H1 (cell line): ENCODE measurements at regions not wholly inside any gene's neighbourhood (a gene's known extent, or its start where the extent isn't known, plus 50 kb on each side); places are given as distances from the start of the nearest gene placed in this dataset.

ENCODE experiments used
- CTCF ChIA-PET: fragments of 300-600 bp; sonication (Branson Sonifier 250); formaldehyde crosslinking; loops from one replicate; lab custom pipeline; 2021; ENCODE audit not compliant: partially characterized antibody; lab: Charles Lee
- POLR2A ChIA-PET: fragments of 300-600 bp; sonication (Branson Sonifier 250); formaldehyde crosslinking; loops from one replicate; lab custom pipeline; 2021; ENCODE audit warnings: inconsistent platforms; ENCODE audit not compliant: partially characterized antibody; lab: Charles Lee
- DNase-seq, 2 experiments: peaks; one replicate each; pipeline versions ENCODE4 v3.0.0 to v3.0.0-alpha.2; 2010 to 2022; ENCODE audit warnings: low spot score in 2 of 2, low read depth in 1 of 2, mixed read lengths in 1 of 2
- FAIRE-seq: peaks from 2 replicates; lab custom pipeline; 2011; peaks lifted over from hg19 to GRCh38; lab: Jason Lieb, UNC
- H2AFZ ChIP-seq: 2 replicates; pipeline ENCODE4 v1.8.1; 2012; ENCODE audit warnings: low read length, inconsistent platforms
- H2AK5ac ChIP-seq: 2 replicates; pipeline ENCODE4 v1.6.1; 2013; ENCODE audit warnings: low read depth, low read length
- H2BK120ac ChIP-seq: replicated peaks from 2 replicates; pipeline ENCODE3; 2013; ENCODE audit warnings: low read depth, low read length, inconsistent platforms
- H2BK12ac ChIP-seq: 2 replicates; pipeline ENCODE4 v1.6.1; 2013; ENCODE audit warnings: low read depth, low read length
- H2BK15ac ChIP-seq: 2 replicates; pipeline ENCODE4 v1.6.1; 2013; ENCODE audit warnings: low read length
- H2BK20ac ChIP-seq: 2 replicates; pipeline ENCODE4 v1.6.1; 2013; ENCODE audit warnings: low read length
- H2BK5ac ChIP-seq: 2 replicates; pipeline ENCODE4 v1.6.1; 2013; ENCODE audit warnings: low read depth, low read length
- H3K14ac ChIP-seq: 2 replicates; pipeline ENCODE4 v1.6.1; 2013; ENCODE audit warnings: inconsistent platforms; ENCODE audit not compliant: insufficient read length
- H3K18ac ChIP-seq: 2 replicates; pipeline ENCODE4 v1.6.1; 2013; ENCODE audit warnings: low read length; ENCODE audit errors: extremely low read depth
- H3K23ac ChIP-seq: 2 replicates; pipeline ENCODE4 v1.6.1; 2013; ENCODE audit warnings: inconsistent platforms; ENCODE audit not compliant: insufficient read length
- H3K23me2 ChIP-seq: 2 replicates; pipeline ENCODE4 v1.6.1; 2013; ENCODE audit warnings: low read depth, low read length
- H3K27ac ChIP-seq: 2 replicates; pipeline ENCODE4 v1.6.1; 2011; ENCODE audit warnings: low read depth, low read length, inconsistent platforms
- H3K27me3 ChIP-seq, 4 experiments: replicated peaks in 1 of 4; 1 replicate in 1 of 4; 2 replicates in 3 of 4; pipeline versions ENCODE4 v1.6.1 to v1.8.1; 2011 to 2013; ENCODE audit warnings: low read length in 3 of 4, mild to moderate bottlenecking in 3 of 4, inconsistent platforms in 2 of 4, mixed read lengths in 2 of 4, moderate library complexity in 1 of 4; ENCODE audit not compliant: control insufficient read depth in 3 of 4, insufficient read depth in 3 of 4; ENCODE audit errors: extremely low read depth in 1 of 4
- H3K36me3 ChIP-seq, 4 experiments: 2 replicates each; pipeline versions ENCODE4 v1.6.1 to v1.8.1; 2011 to 2013; ENCODE audit warnings: mild to moderate bottlenecking in 4 of 4, low read length in 3 of 4, moderate library complexity in 2 of 4, control low read depth in 1 of 4, inconsistent platforms in 1 of 4; ENCODE audit not compliant: insufficient read depth in 4 of 4, control insufficient read depth in 2 of 4
- H3K4ac ChIP-seq: replicated peaks from 2 replicates; pipeline ENCODE3; 2013; ENCODE audit warnings: low read length, low read depth, mixed read lengths, inconsistent platforms; ENCODE audit not compliant: insufficient read length
- H3K4me1 ChIP-seq, 4 experiments: replicated peaks in 1 of 4; 1 replicate in 1 of 4; 2 replicates in 3 of 4; pipeline versions ENCODE4 v1.6.1 to v1.8.1; 2011 to 2013; ENCODE audit warnings: low read length in 3 of 4, inconsistent platforms in 2 of 4, mixed read lengths in 1 of 4; ENCODE audit not compliant: insufficient read depth in 4 of 4, control insufficient read depth in 3 of 4
- H3K4me2 ChIP-seq, 2 experiments: 2 replicates each; pipeline versions ENCODE4 v1.6.1 to v1.8.1; 2011 to 2013; ENCODE audit warnings: low read depth in 2 of 2, low read length in 2 of 2, control low read depth in 1 of 2, inconsistent platforms in 1 of 2, mild to moderate bottlenecking in 1 of 2; ENCODE audit not compliant: insufficient read depth in 1 of 2
- H3K4me3 ChIP-seq, 4 experiments: fragments of 200-600, 300-600 bp in 1 of 4; sonication (generic), shearing (Covaris generic), sonication (Bioruptor Twin) in 1 of 4; 2 replicates each; pipeline versions ENCODE4 v1.5.1 to v1.8.1; 2011 to 2016; ENCODE audit warnings: low read length in 4 of 4, low read depth in 3 of 4, control low read depth in 2 of 4, inconsistent platforms in 2 of 4, mild to moderate bottlenecking in 2 of 4, mixed read lengths in 1 of 4, moderate library complexity in 1 of 4; ENCODE audit not compliant: insufficient read depth in 2 of 4; ENCODE audit errors: extremely low read depth in 1 of 4
- H3K56ac ChIP-seq: replicated peaks from 2 replicates; pipeline ENCODE3; 2013; ENCODE audit warnings: low read depth, mild to moderate bottlenecking, mixed read lengths, low read length, inconsistent platforms; ENCODE audit not compliant: insufficient read length
- H3K79me1 ChIP-seq: 2 replicates; pipeline ENCODE4 v1.6.1; 2013; ENCODE audit warnings: low read depth, low read length, control low read depth
- H3K79me2 ChIP-seq, 2 experiments: 2 replicates each; pipeline versions ENCODE4 v1.6.1 to v1.8.1; 2012 to 2013; ENCODE audit warnings: low read length in 2 of 2, mild to moderate bottlenecking in 2 of 2, inconsistent platforms in 1 of 2; ENCODE audit not compliant: insufficient read depth in 2 of 2, control insufficient read depth in 1 of 2
- H3K9ac ChIP-seq, 4 experiments: replicated peaks in 1 of 4; 1 replicate in 1 of 4; 2 replicates in 3 of 4; pipeline versions ENCODE4 v1.6.1 to v1.8.1; 2011 to 2013; ENCODE audit warnings: low read depth in 3 of 4, low read length in 3 of 4, control low read depth in 2 of 4, mild to moderate bottlenecking in 2 of 4, moderate library complexity in 2 of 4, inconsistent platforms in 1 of 4; ENCODE audit errors: extremely low read depth in 1 of 4
- H3K9me3 ChIP-seq, 2 experiments: 2 replicates each; pipeline versions ENCODE4 v1.6.1 to v1.8.1; 2012 to 2013; ENCODE audit warnings: mild to moderate bottlenecking in 2 of 2, moderate library complexity in 2 of 2, control low read depth in 1 of 2, inconsistent platforms in 1 of 2, low read depth in 1 of 2, low read length in 1 of 2, mixed read lengths in 1 of 2; ENCODE audit not compliant: insufficient read depth in 2 of 2
- H4K20me1 ChIP-seq, 2 experiments: replicated peaks in 1 of 2; 2 replicates each; pipeline versions ENCODE3 to v1.8.1; 2011 to 2013; ENCODE audit warnings: inconsistent platforms in 2 of 2, low read length in 2 of 2, mild to moderate bottlenecking in 1 of 2; ENCODE audit not compliant: insufficient read depth in 2 of 2, control insufficient read depth in 1 of 2
- H4K5ac ChIP-seq: 2 replicates; pipeline ENCODE4 v1.6.1; 2013; ENCODE audit warnings: low read length, low read depth, mixed read lengths, inconsistent platforms; ENCODE audit not compliant: insufficient read length
- H4K8ac ChIP-seq: 2 replicates; pipeline ENCODE4 v1.8.0; 2013; ENCODE audit warnings: mild to moderate bottlenecking, moderate library complexity, low read length, inconsistent platforms; ENCODE audit not compliant: insufficient read depth; ENCODE audit errors: extremely low read depth
- H4K91ac ChIP-seq: replicated peaks from 2 replicates; pipeline ENCODE3; 2013; ENCODE audit warnings: low read length, mixed read lengths, inconsistent platforms; ENCODE audit not compliant: insufficient read length
- CHD1 ChIP-seq: IDR thresholded peaks from 2 replicates; pipeline ENCODE4 v1.6.1; 2012; ENCODE audit warnings: low read depth, low read length, improper control_type of control experiment
- CTCF ChIP-seq, 3 experiments: IDR thresholded peaks; 1 replicate in 2 of 3; 2 replicates in 1 of 3; pipeline versions ENCODE4 v1.5.1 to v1.6.1; 2011; ENCODE audit warnings: low read length in 3 of 3, mild to moderate bottlenecking in 3 of 3, inconsistent platforms in 2 of 3, low read depth in 1 of 3, moderate library complexity in 1 of 3; ENCODE audit not compliant: insufficient read depth in 1 of 3; ENCODE audit errors: control extremely low read depth in 1 of 3
- EP300 ChIP-seq, 2 experiments: IDR thresholded peaks; 1 replicate in 1 of 2; 2 replicates in 1 of 2; pipeline ENCODE4 v1.6.1; 2011 to 2012; ENCODE audit warnings: low read depth in 2 of 2, low read length in 2 of 2, mild to moderate bottlenecking in 2 of 2, borderline replicate concordance in 1 of 2, inconsistent platforms in 1 of 2, moderate library complexity in 1 of 2
- HDAC6 ChIP-seq: IDR thresholded peaks from one replicate; pipeline ENCODE4 v1.7.1; 2012; ENCODE audit warnings: low read depth, mild to moderate bottlenecking, inconsistent platforms, low read length, moderate library complexity
- NRF1 ChIP-seq: IDR thresholded peaks from 2 replicates; pipeline ENCODE4 v1.6.1; 2011; ENCODE audit warnings: mild to moderate bottlenecking, low read depth, low read length, improper control_type of control experiment
- RAD21 ChIP-seq, 2 experiments: IDR thresholded peaks in 1 of 2; conservative IDR thresholded peaks in 1 of 2; 2 replicates each; pipeline ENCODE4 v1.6.1; 2011; ENCODE audit warnings: low read depth in 2 of 2, low read length in 2 of 2, improper control_type of control experiment in 1 of 2, inconsistent platforms in 1 of 2, mild to moderate bottlenecking in 1 of 2, moderate library complexity in 1 of 2
- SP1 ChIP-seq: IDR thresholded peaks from 2 replicates; pipeline ENCODE4 v1.6.1; 2011; ENCODE audit warnings: low read depth, low read length
- SP4 ChIP-seq: IDR thresholded peaks from 2 replicates; pipeline ENCODE4 v1.6.1; 2012; ENCODE audit warnings: low read length, inconsistent platforms
- SUZ12 ChIP-seq: fragments of 200-600 bp; sonication (generic); IDR thresholded peaks from 2 replicates; pipeline ENCODE4 v1.6.1; 2012; ENCODE audit warnings: mild to moderate bottlenecking, inconsistent platforms, low read length, moderate library complexity, mixed read lengths
- USF2 ChIP-seq: IDR thresholded peaks from 2 replicates; pipeline ENCODE4 v1.6.1; 2011; ENCODE audit warnings: low read length, improper control_type of control experiment
- WGBS, 2 experiments: shearing (Covaris generic) in 1 of 2; methylation state at CpG; one replicate each; pipeline versions ENCODE4 v1.1.6 to v1.1.7; 2013 to 2015; ENCODE audit warnings: low lambda C conversion rate in 2 of 2, mixed read lengths in 2 of 2, inconsistent platforms in 1 of 2, low coverage in 1 of 2, missing lambda C conversion rate in 1 of 2; ENCODE audit not compliant: insufficient replicate concordance in 2 of 2, insufficient coverage in 1 of 2, insufficient read length in 1 of 2; ENCODE audit errors: extremely low coverage in 1 of 2, missing lambda C conversion rate in 1 of 2; 5-methylcytosine and 5-hydroxymethylcytosine counted together

- Histone ChIP-seq H3K27ac (no peak overlapping the region), H3K4me2 (no peak overlapping the region), H3K23me2 (no peaks in the 10 kb centered on the region), H3K14ac (no peak overlapping the region), H3K56ac (no peak overlapping the region), H2AK5ac (no peak overlapping the region), H3K18ac (no peak overlapping the region), H3K23ac (no peak overlapping the region), H2BK120ac (no peak overlapping the region), H3K4me3 (no peak overlapping the region), H4K8ac (no peak overlapping the region), H2BK15ac (no peak overlapping the region), H2BK20ac (no peak overlapping the region), H3K4me1 (peaks cover 0 to 5% (median under 1%) of the 10 kb centered on the region in 4 experiments; a peak in 1 of 7 replicates), H3K4ac (no peak overlapping the region), H2BK12ac (no peak overlapping the region), H3K9ac (no peak overlapping the region), H2AFZ (no peak overlapping the region; the same call in 1 of the 2 replicates), H4K5ac (no peak overlapping the region), H3K9me3 (peaks cover 0 to 4% of the 10 kb centered on the region in 2 experiments; a peak in 1 of 4 replicates), H3K79me1 (no peaks in the 10 kb centered on the region), H3K79me2 (no peaks in the 10 kb centered on the region), H4K20me1 (no peaks in the 10 kb centered on the region), H2BK5ac (no peak overlapping the region), H3K27me3 (peaks cover 0 to 8% (median 5%) of the 10 kb centered on the region in 4 experiments; a peak in 4 of 7 replicates), H4K91ac (no peak overlapping the region), H3K36me3 (no peaks in the 10 kb centered on the region)
- TF ChIP-seq CTCF (IDR thresholded peaks at IDR 0.05; ENCODE audit: control extremely low read depth in 1 of 3, insufficient read depth in 1 of 3, low read depth in 1 of 3, low read length in 3 of 3) (no peak), EP300 (IDR thresholded peaks at IDR 0.05; ENCODE audit: borderline replicate concordance in 1 of 2, low read depth in 2 of 2, low read length in 2 of 2) (no peak), SP1 (no peak), CHD1 (no peak), USF2 (no peak), SUZ12 (no peak), SP4 (no peak), NRF1 (no peak), RAD21 (IDR thresholded peaks at IDR 0.05 in 1 of 2, conservative IDR thresholded peaks at IDR 0.05 in 1 of 2; ENCODE audit: low read depth in 2 of 2, low read length in 2 of 2) (no peak), HDAC6 (no peak)
- WGBS, 2 experiments: 87% methylated on average over 7 of the region's 7 CpGs; no CpG with 5 or more reads in 1 of the 2 experiments
- no peak for FAIRE-seq
- POLR2A ChIA-PET: no interaction called here
- CTCF ChIA-PET: interaction anchor here (0.6 to 1.4 kb wide), 3 partner anchors 20 to 247 kb away, joined by 3 read pairs; no protein-coding TSS in a partner anchor
- no peak for DNase-seq
Observed at GRCh38 chr3:182390421-182390820, 402.9 kb upstream of the ATP11B start.
